ENCODE measurements at regions not wholly inside any gene's neighbourhood (a gene's known extent, or its start where the extent isn't known, plus 50 kb on each side); places are given as distances from the start of the nearest gene placed in this dataset.

GRCh38 chr13:59415498-59415897 is 748.2 kb downstream of the DIAPH3 start:
- TF ChIP-seq CTCF (IDR thresholded peaks at IDR 0.05; ENCODE audit: low read depth, low read length, poor library complexity, severe bottlenecking): no peak
- no peak for TF ChIP-seq EZH2phosphoT487 (IDR thresholded peaks at IDR 0.05; ENCODE audit: borderline replicate concordance, low read length)

Data from DOHH2 (cell line).